GM18502 (cell line): ENCODE measurements at regions not wholly inside any gene's neighbourhood (a gene's known extent, or its start where the extent isn't known, plus 50 kb on each side); places are given as distances from the start of the nearest gene placed in this dataset.
"Not testable (repeated sequence)": the region's sequence is repeated elsewhere in the genome, so short reads cannot be mapped to it uniquely, and the experiment has no call there.

Source experiments
- ATAC-seq: cut with Tn5 transposase; IDR thresholded peaks from one replicate; pipeline ENCODE4 v1.9.1; 2021; ENCODE audit warnings: mild to moderate bottlenecking; ENCODE audit not compliant: unreplicated experiment, poor library complexity

DNA sequence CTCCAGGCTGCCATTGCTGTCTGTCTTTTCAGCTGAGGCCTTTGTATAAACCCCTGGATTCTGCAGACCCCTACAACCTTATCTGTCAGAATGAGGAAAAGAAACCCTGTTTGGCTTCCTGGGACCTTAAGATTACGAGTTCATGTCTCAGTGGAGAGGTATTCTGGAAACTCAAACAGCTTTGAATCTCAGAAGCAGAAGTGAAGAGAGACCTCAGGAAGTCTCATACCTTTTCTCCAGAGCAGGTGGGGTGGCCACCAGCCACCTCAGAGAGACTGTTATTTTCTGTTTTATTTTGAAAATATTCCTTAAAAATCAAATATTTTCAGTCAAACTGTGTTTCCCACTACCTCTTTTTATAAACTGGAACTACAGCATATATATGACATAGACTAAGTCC lies 457.5 kb downstream of the TMEM232 start:
- no peak for ATAC-seq

GRCh38 chr5:110269478-110270142 lies 456.9 kb downstream of the TMEM232 start:
- no peak for ATAC-seq

DNA sequence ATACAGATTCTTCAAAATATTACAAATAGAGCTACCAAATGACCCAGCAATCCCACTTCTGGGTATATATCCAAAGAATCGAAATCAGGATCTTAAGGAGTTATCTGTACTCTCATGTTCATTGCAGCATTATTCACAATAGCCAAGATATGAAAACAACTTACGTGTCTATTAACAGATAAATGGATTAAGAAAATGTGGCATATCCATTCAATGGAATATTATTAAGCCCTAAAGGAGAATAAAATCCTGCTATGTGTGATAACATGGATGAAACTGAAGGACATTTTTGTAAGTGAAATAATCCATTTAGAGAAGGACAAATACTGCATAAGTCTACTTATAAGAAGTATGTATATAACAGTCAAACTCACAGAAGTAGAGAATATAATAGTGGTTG lies 450.6 kb downstream of the TMEM232 start:
- ATAC-seq = no peak

- ATAC-seq = not testable (repeated sequence)
Observed at GRCh38 chr5:110278449-110278848, 448.0 kb downstream of the TMEM232 start.

- ATAC-seq = not testable (repeated sequence)
Observed at GRCh38 chr5:110284121-110284520, 442.4 kb downstream of the TMEM232 start.

- ATAC-seq = no peak
Observed at GRCh38 chr5:110288766-110289511, 437.5 kb downstream of the TMEM232 start.

DNA sequence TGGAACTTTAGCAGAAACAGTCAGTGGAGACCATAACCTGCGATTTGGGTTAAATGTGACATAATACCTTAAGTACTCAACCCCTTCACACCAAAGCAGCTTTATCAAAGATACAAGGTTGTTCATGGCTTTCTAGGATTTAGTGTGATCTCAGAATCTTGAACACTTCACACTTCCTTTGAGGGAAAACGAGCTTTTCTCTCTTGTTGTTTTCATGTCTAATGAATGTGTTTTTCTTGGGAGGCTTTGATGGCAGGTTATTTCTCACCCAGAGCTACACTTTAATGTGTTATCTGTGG lies 437.0 kb downstream of the TMEM232 start:
- ATAC-seq = no peak

GRCh38 chr5:110290542-110290941 lies 435.9 kb downstream of the TMEM232 start:
- no peak for ATAC-seq

- ATAC-seq = no peak
Observed at GRCh38 chr5:110294281-110294680, 432.2 kb downstream of the TMEM232 start.

- no peak for ATAC-seq
Observed at GRCh38 chr5:110297152-110297670, 429.3 kb downstream of the TMEM232 start.

- ATAC-seq = no peak
Observed at GRCh38 chr5:110304176-110304575, 422.3 kb downstream of the TMEM232 start.

- no peak for ATAC-seq
Observed at GRCh38 chr5:110306650-110307049, 419.8 kb downstream of the TMEM232 start.

- no peak for ATAC-seq
Observed at GRCh38 chr5:110309222-110309621, 417.2 kb downstream of the TMEM232 start.

- ATAC-seq = not testable (repeated sequence)
Observed at GRCh38 chr5:110316566-110316965, 409.9 kb downstream of the TMEM232 start.

DNA sequence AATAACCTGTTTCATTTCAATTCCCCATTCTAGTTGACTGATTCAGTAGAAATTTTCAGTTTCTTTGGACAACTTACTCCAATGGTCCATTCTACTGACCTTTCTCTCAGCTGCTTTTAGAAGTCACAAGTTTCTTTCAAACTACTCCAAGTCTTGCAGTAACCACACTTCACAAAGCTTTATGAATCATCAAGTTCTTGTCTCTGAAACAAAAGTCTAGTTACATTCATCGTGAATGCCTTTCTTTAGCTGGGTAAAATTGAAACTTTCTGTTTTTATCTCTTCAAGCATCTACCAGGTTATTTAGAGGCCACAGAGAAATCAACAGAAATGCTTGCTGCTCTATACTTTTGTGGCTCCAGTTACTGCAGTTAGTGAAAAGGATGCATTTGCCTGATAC lies 405.4 kb downstream of the TMEM232 start:
- peak; percentile 62 for ATAC-seq

DNA sequence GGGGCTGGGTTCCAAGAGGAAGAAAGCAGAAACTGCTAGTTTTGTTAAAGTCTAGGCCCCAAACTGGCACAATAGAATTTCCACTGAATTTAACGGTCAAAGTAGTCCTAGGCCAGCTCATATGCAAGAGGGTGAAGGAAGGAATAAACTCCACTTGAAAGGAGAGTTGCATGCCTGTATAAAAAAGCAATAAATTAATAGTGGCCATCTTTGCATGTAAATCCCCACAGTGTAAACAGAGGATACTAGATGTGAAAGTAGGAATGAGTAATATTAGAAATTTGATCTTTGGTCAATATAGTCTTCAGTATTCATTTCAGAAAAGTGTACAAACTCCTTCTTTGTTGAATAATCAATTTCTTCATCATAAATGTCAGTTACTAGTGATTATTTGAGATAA lies 403.1 kb downstream of the TMEM232 start:
- no peak for ATAC-seq

- ATAC-seq = no peak
Observed at GRCh38 chr5:110323832-110324231, 402.6 kb downstream of the TMEM232 start.

GRCh38 chr5:110324876-110325275 lies 401.6 kb downstream of the TMEM232 start:
- ATAC-seq = no peak

- ATAC-seq = no peak
Observed at GRCh38 chr5:110329955-110330525, 396.4 kb downstream of the TMEM232 start.

GRCh38 chr5:110333384-110333783 lies 393.1 kb downstream of the TMEM232 start:
- ATAC-seq = no peak

GRCh38 chr5:110335361-110336066 lies 391.0 kb downstream of the TMEM232 start:
- no peak for ATAC-seq
